HG03175 (cell line): ENCODE measurements at regions not wholly inside any gene's neighbourhood (a gene's known extent, or its start where the extent isn't known, plus 50 kb on each side); places are given as distances from the start of the nearest gene placed in this dataset.
"Not testable (repeated sequence)": the region's sequence is repeated elsewhere in the genome, so short reads cannot be mapped to it uniquely, and the experiment has no call there.

Experiments
- ATAC-seq: cut with Tn5 transposase; IDR thresholded peaks from one replicate; pipeline ENCODE4 v1.9.1; 2021; ENCODE audit warnings: mild to moderate bottlenecking, moderate library complexity; ENCODE audit not compliant: unreplicated experiment

DNA sequence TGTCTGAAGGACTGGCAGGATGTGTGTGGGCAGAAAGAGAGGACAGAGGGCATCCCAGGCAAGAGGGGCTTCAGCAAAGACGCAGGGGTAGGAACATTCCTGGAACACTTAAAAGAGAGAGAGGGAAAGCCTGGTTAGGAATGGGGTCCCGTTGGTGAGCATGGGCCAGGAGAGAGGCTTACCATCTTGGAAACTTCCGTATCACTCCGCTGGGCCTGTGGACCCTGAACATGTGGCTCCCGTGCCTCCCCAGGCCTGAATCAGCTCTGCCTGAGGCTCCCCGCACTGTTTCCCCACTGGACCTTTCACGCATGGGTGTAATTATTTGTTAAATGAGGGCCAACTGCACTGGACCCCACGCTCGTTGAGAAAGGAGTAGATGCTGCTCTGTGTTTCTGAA lies 191.1 kb upstream of the GLI2 start:
- no peak for ATAC-seq

DNA sequence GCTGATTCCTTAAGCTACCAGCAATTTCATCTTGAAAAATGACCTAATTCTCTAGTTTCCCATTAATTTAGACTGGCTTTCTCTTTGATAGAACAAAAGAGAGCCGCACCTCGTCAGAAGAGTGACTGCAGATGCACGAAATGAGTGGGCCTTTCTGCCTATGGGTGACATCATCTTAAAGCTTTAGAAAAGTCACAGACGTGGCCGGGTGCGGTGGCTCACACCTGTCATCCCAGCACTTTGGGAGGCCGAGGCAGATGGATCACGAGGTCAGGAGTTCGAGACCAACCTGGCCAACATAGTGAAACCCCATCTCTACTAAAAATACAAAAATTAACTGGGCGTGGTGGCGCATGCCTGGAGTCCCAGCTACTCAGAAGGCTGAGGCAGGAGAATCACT lies 190.7 kb upstream of the GLI2 start:
- ATAC-seq, result not testable (repeated sequence)

DNA sequence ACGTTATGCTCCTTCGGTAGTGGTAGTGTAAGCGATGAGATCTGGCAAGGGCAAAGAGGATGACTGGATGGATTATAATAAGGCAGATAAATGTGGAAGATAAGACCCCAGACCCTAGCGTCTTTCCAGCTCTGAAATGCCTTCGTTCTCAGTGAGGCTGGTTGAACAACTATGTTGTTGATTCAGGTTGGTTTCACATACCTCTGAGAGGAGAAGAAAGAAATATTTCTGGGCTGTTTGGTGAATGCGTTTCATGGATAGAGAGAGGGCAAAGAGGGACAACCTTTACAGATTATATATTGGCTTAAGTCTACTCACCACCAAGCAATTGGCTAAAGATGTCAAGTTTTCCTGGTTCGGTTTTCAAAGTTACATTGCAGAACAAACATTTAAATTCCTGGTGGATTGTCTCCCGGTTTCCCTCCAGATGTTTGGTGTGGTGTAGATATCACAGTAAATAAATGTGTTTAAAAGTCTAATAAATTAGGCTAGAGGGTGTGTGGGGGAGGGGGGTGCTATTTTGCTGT lies 190.1 kb upstream of the GLI2 start:
- ATAC-seq, result no peak

DNA sequence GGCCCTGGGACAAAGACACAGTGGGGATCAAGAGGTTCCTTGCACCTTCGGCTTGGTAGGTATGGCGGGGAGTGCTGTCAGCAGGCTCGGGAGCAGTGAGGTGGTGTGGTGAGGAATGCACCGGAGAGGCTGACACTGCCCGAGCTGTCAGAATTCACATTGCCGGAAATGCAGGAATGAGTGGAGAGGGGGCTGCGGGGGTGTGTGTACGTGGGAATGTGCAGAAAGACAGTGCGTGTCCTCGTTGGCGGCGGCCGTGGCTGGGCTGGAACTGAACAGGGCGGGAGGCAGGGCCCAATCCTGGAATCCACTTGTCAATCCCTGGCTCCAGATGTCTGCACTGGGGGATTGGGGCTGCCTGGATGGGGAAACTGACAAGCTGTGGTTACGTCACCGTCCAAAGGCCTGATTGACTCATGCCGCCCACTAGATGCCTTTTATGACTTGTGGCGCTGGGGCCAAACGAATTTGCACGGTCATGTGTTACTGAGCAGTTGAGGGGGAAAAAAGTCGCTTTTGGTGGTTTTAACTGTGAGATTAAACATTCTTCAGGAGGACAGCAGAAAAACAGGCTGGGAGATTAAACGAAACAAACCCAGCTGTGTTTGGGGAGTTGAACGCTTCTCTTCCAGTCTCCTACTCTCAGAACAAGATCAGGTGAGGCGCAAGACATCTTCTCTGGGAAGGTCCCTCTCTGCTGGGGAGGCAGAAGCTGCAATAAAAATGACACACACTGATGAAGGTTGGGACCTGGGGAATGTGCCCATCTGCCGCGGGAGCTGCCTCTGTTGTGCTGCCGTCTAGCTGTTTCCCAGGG lies 189.4 kb upstream of the GLI2 start:
- no peak for ATAC-seq

DNA sequence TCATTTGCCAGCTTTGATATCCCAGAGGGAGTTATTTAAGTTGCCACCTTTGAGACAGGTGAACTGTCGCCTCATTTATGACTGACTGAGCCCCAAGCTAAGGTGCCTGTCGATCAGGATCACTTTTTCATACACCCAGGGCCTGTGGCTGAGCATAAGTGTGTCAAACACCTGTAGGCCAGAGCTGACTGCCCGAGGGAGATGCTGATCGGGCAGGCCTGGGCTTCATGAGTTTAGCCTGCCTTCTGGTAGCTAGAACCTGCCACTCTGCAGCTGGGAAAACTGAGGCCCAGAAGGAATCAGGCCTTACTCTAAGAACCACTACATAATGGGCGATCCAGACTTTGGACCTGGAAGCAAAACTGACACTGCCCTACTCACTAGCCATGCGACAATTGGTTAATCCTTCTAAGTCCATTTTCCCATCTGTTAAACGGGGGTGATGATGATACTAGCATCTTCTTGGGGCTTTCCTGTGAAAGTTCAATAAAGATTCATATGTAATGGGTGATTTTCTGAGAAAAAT lies 188.7 kb upstream of the GLI2 start:
- ATAC-seq, result no peak

DNA sequence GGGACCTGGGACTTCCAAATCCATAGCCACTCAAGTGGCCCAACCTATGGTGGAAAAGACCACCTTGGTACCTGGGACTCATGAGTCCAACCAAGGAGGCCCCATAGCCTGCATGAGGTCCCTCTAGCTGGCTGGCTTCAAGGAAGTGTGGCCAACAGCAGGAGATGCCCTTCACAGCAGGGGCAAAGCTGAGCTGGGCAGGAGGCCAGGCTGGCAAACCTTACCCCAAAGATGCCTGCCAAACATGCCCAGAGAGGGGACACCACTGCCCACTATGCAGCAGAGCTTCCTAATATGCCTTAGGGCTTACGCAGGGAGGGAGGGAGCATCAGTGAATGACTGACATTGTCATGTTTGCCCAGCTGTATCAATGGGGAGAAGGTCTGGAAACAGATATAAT lies 188.0 kb upstream of the GLI2 start:
- ATAC-seq, result no peak

DNA sequence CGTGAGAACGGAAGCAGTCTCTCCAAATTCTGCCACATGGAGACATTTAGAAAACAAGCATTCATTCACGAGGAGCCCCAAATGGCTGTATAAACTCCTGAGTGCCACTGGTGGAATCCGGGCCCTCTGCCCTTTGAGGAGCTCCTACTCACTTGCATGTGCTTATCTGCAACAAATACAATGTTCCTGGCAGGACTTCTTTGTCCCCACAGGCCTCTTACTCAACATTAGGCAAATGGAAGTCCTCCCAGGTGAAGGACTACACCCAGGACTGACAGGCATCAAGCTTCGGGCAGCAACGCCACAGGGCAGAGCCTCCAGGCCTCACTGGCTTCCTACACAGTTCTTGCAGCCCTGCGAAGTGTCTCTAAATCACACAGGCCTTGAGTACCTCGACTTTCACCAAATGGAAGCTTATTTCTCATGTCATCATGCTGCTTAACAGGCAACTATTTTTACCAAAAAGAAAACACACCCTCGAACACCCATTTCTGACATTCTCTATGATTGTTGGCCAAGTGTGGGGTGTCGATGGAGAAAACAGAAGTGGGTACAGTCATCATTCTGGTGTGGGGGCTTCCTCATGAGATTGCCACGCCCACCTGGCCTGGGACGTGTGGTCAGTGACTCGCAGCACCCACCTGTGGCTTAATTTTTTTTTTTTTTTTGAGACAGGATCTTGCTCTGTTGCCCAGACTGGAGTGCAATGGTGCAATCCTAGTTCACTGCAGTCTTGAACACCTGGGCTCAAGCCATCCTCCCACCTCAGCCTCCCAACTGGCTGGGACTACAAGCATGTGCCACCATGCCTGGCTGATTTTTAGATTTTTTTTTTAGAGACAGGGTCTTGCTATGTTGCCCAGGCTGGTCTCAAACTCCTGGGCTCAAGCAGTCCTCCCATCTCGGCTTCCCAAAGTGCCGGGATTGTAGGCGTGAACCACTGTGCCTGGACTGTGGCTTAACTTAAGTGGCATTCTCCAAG lies 186.8 kb upstream of the GLI2 start:
- no peak for ATAC-seq

DNA sequence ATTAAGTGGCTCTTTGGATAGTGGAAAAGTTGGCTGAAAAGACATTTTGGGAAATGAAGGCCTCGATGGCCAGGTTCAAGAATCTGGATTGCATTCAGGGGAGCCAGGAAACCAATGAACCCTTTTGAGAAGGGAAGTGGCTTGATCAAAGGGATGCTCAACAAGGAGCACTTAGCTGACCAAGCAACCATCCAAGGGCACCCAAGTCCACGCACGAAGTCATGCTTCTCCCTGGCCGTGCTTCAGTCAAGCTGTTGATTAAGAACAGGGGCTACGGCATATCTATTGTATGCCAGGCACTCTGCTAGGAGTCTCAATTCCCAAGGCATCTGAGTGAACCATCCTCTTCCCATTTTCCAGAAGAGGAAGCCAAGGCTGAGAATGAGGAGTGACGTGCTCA lies 185.8 kb upstream of the GLI2 start:
- no peak for ATAC-seq

DNA sequence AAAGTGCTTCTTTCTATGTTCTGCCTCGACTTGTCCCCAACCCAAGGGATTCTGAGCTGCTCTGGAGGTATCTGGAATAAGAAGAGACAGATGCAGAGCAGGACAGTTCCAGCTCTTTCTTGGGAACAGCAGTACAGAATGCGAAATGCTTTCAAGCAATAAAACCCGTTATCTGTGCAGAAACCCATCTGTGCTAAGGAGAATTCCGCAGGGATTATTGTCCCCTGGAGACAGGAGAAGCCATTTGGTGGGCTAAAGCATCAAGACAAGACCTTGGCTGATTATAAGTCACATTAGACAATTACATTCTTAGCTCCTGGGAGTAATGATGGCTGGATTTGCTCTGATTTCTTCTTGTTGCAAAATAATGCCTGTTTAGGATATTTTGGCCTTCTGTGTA lies 185.4 kb upstream of the GLI2 start:
- no peak for ATAC-seq

DNA sequence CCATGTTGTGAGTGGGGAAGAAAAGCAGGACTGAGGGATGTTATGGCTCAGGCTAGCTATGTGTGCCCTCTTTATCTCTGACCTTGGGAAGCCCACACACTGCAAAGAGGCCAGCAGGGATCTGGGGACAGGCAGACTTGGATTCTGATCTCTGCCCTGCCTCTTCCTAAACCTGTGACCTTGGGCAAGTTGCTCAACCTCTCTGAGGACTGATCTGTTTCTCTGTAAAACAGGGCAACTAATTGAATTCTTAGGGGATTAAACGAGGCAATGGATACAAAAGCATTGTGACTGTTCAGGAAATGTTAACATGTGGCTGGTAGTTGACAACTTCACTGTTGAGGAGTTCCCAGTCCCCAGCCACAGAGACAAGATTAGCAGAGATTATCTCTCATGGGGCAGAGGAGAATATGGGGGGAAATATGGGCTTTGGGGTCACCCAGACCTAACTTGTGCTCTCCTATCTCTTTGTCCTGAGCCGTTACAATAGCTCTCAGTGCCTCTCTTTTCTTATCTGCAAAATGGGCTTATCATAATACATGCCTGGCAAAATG lies 184.7 kb upstream of the GLI2 start:
- no peak for ATAC-seq

DNA sequence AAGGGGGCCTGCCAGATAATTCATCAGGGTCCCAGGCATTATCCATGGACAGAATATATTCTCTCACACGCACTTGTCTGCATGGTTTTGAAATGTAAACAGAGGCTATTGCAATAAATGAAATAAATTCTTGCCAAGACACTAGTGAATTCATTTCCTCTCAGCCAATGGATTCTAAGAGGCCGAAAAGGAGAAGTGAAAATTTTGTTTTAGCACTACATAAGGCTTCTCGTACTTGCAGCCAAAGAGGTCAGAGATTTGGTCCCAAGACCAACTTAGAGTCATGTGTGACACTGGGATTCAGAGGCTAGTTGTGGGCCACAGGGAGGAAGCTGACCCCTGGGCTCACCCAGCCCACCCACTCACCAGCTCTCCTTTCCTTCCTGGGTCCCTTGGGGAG lies 184.1 kb upstream of the GLI2 start:
- peak; percentile 69 for ATAC-seq

DNA sequence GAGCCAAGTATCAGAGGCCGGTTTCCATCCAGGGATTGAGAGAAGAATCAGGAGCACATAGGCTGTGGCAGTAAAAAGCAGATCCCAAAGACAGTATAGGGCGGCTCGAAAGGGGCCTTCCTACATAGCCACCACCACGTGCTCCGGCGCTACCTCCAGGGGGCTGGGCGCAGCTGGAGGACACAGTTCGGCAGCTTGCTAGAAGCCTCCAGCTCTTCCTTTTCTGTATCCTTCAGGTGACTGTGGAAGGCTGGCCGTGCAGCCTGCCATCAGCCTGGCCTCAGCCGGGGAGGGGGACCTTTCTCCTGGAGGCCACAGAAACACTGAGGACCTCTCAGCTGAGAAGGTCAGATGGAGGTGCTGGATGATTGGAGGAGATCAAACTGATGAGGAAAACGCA lies 183.6 kb upstream of the GLI2 start:
- no peak for ATAC-seq

DNA sequence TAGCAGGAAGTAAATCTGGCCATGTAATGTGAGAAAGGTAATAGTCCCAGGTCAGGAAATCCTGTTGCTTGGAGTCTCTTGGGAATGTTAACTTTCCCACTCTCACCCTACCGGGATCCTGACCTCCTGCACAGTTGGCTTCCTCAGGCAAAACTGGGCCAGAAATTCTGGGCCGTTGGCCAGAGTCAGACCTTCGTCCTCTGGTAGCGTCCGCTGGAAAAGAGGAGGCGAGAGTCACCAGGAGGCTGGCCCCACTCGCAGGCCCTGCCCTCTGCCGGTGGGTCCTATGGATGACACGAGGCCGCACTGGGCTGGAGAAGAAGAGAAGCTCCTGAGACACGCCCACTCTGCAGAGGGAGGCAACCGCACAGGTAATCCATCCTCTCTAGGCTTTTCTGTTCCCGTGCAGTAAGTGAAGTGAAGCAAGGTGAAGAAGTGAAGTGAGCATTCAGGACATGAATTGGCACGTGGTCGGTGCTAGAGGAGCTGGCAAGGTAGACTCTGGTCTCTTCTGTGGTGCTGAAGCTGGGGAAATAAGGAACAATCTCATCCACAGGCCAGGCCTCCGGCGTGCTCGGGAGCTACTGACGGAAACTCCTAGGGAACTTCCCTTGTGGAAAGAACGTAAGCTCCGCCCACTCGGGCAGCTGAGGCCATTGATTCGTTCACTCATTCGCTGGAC lies 182.7 kb upstream of the GLI2 start:
- ATAC-seq, result no peak

DNA sequence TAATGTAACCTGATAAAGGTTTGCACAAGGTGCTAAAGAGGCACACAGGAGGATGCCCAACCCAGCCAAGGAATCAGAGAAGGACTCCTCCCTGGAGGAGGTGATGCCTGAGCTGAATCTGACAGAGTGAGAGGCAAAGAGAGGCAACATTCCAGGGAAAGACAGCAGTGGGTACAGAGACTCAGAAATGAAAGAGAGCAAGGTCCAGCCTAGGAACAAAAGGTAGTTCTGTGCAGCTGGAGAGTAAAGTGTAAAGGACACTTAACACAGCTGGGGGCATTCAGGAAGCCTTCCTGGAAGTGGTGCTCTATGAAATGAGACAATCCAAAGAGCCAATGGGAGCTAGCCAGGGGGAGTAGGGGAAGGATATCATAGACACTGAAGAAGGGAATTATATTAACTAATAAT lies 181.0 kb upstream of the GLI2 start:
- no peak for ATAC-seq

DNA sequence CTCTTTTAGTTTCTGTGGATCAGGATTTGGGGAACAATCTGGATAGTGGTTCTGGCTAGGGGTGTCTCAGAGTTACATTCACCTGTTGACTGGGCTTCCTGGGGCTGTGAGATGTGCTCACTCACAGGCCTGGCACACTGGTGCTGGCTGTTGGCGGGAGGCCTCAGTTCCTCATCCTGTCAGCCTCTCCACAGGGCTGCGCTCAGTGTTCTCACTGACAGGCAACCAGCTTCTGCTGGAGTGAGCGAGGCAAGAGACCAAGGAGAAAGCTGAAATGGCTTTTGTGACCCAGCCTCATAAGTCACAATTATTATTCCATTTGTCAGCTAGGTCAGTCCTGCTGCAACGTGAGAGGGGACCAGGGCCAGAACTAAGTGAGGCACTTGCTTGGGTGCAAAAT lies 180.6 kb upstream of the GLI2 start:
- ATAC-seq, result no peak

DNA sequence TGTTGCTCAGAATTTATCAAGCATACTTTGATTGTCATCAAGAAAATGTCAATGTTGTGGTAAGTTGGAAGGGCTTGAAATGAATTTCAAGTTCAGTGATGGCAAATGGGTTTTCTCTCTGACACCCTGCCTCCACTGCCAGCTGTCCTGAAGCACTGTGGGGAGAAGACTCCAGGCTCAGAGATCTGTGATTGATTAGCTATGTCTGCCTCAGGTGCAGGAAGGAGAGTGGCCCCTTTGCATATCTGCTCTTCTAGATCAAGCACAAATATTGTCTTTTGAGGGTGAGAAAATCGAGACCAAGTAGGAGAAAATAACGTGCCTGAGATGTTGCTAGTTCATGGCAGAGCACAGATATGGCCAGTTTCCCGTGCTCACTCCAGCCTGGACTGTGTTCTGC lies 178.8 kb upstream of the GLI2 start:
- no peak for ATAC-seq

DNA sequence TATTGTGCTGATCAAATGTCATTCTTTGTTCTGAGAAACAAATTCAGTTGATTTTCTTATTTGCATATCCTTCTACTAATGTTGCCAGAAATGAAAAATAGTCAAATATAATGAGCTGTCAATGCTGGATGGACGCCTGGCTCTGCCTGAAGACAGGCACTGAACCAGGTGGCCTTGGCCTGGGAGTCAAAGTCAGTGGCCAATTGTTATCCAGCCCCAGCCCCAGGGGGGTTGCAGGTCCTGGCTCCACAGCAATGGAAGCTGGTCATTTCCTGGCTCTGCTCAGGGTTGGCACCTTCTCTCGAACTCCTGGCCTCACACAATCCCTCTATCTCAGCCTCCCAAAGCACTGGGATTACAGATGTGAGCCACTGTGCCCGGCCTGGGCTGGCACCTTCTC lies 176.8 kb upstream of the GLI2 start:
- no peak for ATAC-seq

DNA sequence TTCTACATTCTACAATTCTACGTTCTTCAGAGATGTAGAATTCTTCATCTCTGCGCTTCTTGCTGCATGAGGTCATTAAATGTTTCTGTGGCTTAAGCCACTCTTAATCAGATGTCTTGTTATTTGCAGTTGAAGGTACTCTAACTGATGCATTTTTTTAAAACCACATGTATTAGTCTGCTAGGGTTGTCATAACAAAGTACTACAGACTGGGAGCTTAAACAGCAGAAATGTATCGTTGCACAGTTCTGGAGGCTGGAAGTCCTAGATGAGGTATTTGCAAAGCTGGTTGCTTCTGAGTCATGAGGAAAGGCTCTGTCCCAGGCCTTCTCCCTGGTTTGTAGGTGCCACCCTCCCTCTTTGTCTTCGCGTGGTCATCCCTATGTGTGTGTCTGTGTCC lies 176.3 kb upstream of the GLI2 start:
- no peak for ATAC-seq

DNA sequence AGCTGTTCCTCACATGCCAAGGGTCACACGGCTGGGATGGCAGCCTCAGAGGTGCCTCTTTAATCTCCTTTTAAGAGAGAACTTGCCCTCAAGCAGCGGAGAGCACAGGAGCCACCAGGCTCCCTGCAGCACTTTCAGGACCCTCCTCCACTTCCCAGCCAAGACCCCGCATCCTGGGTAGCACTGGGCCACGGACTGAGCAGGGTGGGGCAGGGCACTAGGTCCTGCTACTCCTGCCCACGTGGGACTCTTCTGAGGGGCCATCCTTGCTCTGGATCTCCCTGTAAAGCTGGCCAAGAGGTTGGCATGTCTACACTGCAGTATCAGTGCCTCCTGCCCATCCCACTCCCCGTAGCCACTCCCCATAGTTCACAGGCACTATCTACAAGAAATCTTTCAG lies 175.3 kb upstream of the GLI2 start:
- ATAC-seq, result no peak

DNA sequence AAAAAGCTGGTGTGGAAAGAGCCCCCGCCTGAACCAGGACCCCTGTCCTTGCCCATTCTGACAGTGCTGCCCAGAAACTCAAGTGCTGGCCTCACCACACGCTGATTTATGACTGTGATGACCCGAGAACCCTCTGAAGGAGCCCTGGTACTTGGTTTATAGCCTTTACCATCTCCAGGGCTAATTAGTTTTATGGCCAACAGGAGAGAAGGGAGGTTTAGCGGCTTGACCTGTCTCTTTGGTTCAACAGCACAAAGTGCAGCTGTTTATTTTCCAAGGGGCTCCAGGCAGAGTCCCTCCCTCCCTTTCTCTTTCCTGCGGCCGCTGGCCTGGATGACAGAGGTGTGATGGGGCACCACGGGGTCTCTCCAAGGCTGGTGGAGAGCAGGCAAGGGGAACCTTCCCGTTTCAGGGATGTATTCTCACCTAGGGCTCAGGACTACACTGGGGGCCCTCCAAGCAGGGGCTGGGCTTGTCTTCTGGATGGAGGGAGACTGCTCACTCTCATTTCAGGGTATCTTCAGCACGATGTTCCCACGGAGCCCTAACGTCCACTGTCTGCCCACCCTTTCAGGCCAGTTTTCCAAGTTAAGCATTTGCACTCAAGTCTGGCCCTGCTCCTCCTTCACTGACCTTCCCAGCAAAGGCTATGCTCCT lies 174.2 kb upstream of the GLI2 start:
- no peak for ATAC-seq
